Thyroid gland (tissue), 4 donors: ENCODE measurements at regions not wholly inside any gene's neighbourhood (a gene's known extent, or its start where the extent isn't known, plus 50 kb on each side); places are given as distances from the start of the nearest gene placed in this dataset.

Experiments
- CTCF ChIP-seq, 6 experiments: fragments of 200-600 bp in 3 of 6; fragments of 450-650 bp in 3 of 6; sonication (generic) in 3 of 6; IDR thresholded peaks; one replicate each; pipeline ENCODE4 v1.5.1; 2016 to 2019; ENCODE audit warnings: antibody characterized with exemption in 6 of 6, mild to moderate bottlenecking in 2 of 6, inconsistent platforms in 1 of 6, moderate library complexity in 1 of 6
- POLR2A ChIP-seq, 2 donors: fragments of 450-650 bp; IDR thresholded peaks; one replicate each; pipeline ENCODE4 v1.6.1; 2017; ENCODE audit warnings: antibody characterized with exemption in 2 of 2, mild to moderate bottlenecking in 2 of 2, moderate library complexity in 1 of 2

DNA sequence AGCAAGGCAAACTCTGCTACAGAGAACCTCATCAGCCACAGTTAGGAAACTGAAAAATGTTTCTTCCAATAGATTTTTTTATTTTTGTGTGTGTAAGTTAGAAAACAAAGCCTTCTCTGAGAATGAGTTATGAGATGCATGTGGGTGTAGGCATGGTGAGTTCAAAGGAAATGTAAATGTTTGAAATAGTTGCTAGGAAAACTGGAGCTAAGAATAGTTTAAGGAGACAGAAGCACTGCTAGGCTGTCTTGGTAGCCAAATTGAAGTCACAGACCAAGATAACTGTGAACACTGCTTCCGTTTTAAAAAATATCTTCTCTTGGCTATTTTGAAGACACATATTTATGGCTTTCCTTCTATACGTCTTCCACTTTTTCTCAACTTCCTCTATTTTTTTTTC lies 1501.2 kb upstream of the CADM2 start:
- TF ChIP-seq CTCF (IDR thresholded peaks at IDR 0.05): no peak
- no peak for TF ChIP-seq POLR2A (IDR thresholded peaks at IDR 0.05)
